WTC11 (cell line): ENCODE measurements at regions not wholly inside any gene's neighbourhood (a gene's known extent, or its start where the extent isn't known, plus 50 kb on each side); places are given as distances from the start of the nearest gene placed in this dataset.

Experiments used
- ATAC-seq: fragments of 200-7000 bp; cut with Tn5 transposase; 2 replicates; pipeline ENCODE4 v1.10.0; 2021; ENCODE audit warnings: mild to moderate bottlenecking, moderate library complexity
- CTCF ChIA-PET: fragments of 300-600 bp; sonication (Branson Sonifier 250); formaldehyde crosslinking; loops from one replicate; lab custom pipeline; 2021; ENCODE audit warnings: antibody characterized with exemption; lab: Charles Lee
- POLR2A ChIA-PET: fragments of 350-600 bp; sonication (Branson Sonifier 250); formaldehyde crosslinking; loops from one replicate; lab custom pipeline; 2021; ENCODE audit warnings: antibody characterized with exemption; lab: Charles Lee
- DNase-seq: peaks from one replicate; pipeline ENCODE4 v3.0.0; 2021; ENCODE audit warnings: low spot score
- H3K27ac Mint-ChIP-seq: 2 replicates; pipeline ENCODE4 v1.8.0; 2021; ENCODE audit warnings: mixed read lengths
- H3K27me3 Mint-ChIP-seq: 2 replicates; pipeline ENCODE4 v1.8.0; 2021; ENCODE audit warnings: low read depth, mild to moderate bottlenecking, moderate library complexity, mixed read lengths
- H3K36me3 Mint-ChIP-seq: 2 replicates; pipeline ENCODE4 v1.8.0; 2021; ENCODE audit warnings: mixed read lengths
- H3K4me1 Mint-ChIP-seq: 2 replicates; pipeline ENCODE4 v1.8.0; 2022; ENCODE audit warnings: mixed read lengths
- H3K4me3 Mint-ChIP-seq: 2 replicates; pipeline ENCODE4 v1.8.0; 2021; ENCODE audit warnings: mild to moderate bottlenecking, moderate library complexity, mixed read lengths
- H3K9me3 Mint-ChIP-seq: 2 replicates; pipeline ENCODE4 v1.8.0; 2021; ENCODE audit warnings: mixed read lengths
- CBFB ChIP-seq: sonication (generic); formaldehyde crosslinking; IDR thresholded peaks from 2 replicates; pipeline ENCODE4 v1.8.1; 2022; ENCODE audit warnings: mild to moderate bottlenecking, low read depth, missing genetic modification reagents
- CREB1 ChIP-seq: sonication (generic); formaldehyde crosslinking; IDR thresholded peaks from 2 replicates; pipeline ENCODE4 v1.8.0; 2023; ENCODE audit warnings: mild to moderate bottlenecking, missing genetic modification reagents
- E2F5 ChIP-seq: sonication (generic); formaldehyde crosslinking; IDR thresholded peaks from 2 replicates; pipeline ENCODE4 v1.8.1; 2022; ENCODE audit warnings: mild to moderate bottlenecking, moderate library complexity, missing genetic modification reagents
- GABPB1 ChIP-seq: sonication (generic); formaldehyde crosslinking; IDR thresholded peaks from 2 replicates; pipeline ENCODE4 v1.8.1; 2023; ENCODE audit warnings: mild to moderate bottlenecking, missing genetic modification reagents
- JAZF1 ChIP-seq: fragments of 250-450 bp; sonication (Bioruptor Pico); IDR thresholded peaks from 2 replicates; pipeline ENCODE4 v1.9.0; 2021; ENCODE audit warnings: moderate library complexity, mild to moderate bottlenecking, inconsistent platforms
- JUN ChIP-seq: sonication (generic); formaldehyde crosslinking; IDR thresholded peaks from 2 replicates; pipeline ENCODE4 v1.8.0; 2023; ENCODE audit warnings: mild to moderate bottlenecking, missing genetic modification reagents
- MAX ChIP-seq: sonication (generic); formaldehyde crosslinking; IDR thresholded peaks from 2 replicates; pipeline ENCODE4 v1.8.0; 2022; ENCODE audit warnings: mild to moderate bottlenecking, missing genetic modification reagents
- NFE2L1 ChIP-seq: sonication (generic); formaldehyde crosslinking; IDR thresholded peaks from 2 replicates; pipeline ENCODE4 v1.8.1; 2023; ENCODE audit warnings: missing genetic modification reagents
- NFYB ChIP-seq: sonication (generic); formaldehyde crosslinking; conservative IDR thresholded peaks from 2 replicates; pipeline ENCODE4 v1.8.0; 2022; ENCODE audit warnings: low read depth, missing genetic modification reagents
- NR2C2 ChIP-seq: sonication (generic); formaldehyde crosslinking; IDR thresholded peaks from 2 replicates; pipeline ENCODE4 v1.8.0; 2022; ENCODE audit warnings: mild to moderate bottlenecking, missing genetic modification reagents
- OVOL2 ChIP-seq: fragments of 250-450 bp; sonication (Bioruptor Pico); IDR thresholded peaks from 2 replicates; pipeline ENCODE4 v1.9.0; 2021; ENCODE audit warnings: mild to moderate bottlenecking, borderline replicate concordance
- PREB ChIP-seq: sonication (generic); formaldehyde crosslinking; IDR thresholded peaks from 2 replicates; pipeline ENCODE4 v1.8.1; 2022; ENCODE audit warnings: mild to moderate bottlenecking, missing genetic modification reagents, moderate library complexity, borderline replicate concordance
- PRRX2 ChIP-seq: fragments of 250-450 bp; sonication (Bioruptor Pico); IDR thresholded peaks from 2 replicates; pipeline ENCODE4 v1.8.0; 2021; ENCODE audit warnings: mild to moderate bottlenecking
- RELA ChIP-seq: sonication (generic); formaldehyde crosslinking; IDR thresholded peaks from 2 replicates; pipeline ENCODE4 v1.8.1; 2022; ENCODE audit warnings: missing genetic modification reagents, mild to moderate bottlenecking, borderline replicate concordance
- SMAD4 ChIP-seq: sonication (generic); formaldehyde crosslinking; IDR thresholded peaks from 2 replicates; pipeline ENCODE4 v1.8.0; 2022; ENCODE audit warnings: mild to moderate bottlenecking, missing genetic modification reagents
- SOX15 ChIP-seq: fragments of 250-450 bp; sonication (Bioruptor Pico); IDR thresholded peaks from 2 replicates; pipeline ENCODE4 v1.9.0; 2021; ENCODE audit warnings: mild to moderate bottlenecking
- SP1 ChIP-seq: sonication (generic); formaldehyde crosslinking; conservative IDR thresholded peaks from 2 replicates; pipeline ENCODE4 v1.8.1; 2022; ENCODE audit warnings: missing genetic modification reagents
- ZNF532 ChIP-seq: fragments of 250-450 bp; sonication (Bioruptor Pico); IDR thresholded peaks from 2 replicates; pipeline ENCODE4 v1.9.0; 2021; ENCODE audit warnings: mild to moderate bottlenecking, borderline replicate concordance
- TF ChIP-seq, protein P1 (sequence below): fragments of 250-450 bp; sonication (Bioruptor Pico); IDR thresholded peaks from 2 replicates; pipeline ENCODE4 v1.8.0; 2021; ENCODE audit warnings: mild to moderate bottlenecking
- TF ChIP-seq, protein P2 (sequence below): sonication (generic); formaldehyde crosslinking; IDR thresholded peaks from 2 replicates; pipeline ENCODE4 v1.8.1; 2022; ENCODE audit warnings: low read depth, mild to moderate bottlenecking, moderate library complexity, missing genetic modification reagents, borderline replicate concordance

GRCh38 chr13:50213526-50213925 lies 198.3 kb downstream of the KCNRG start:
- no peaks in the 10 kb centered on the region for H3K27me3 Mint-ChIP-seq
- no peak for ATAC-seq
- H3K4me3 Mint-ChIP-seq: no peak overlapping the region
- POLR2A ChIA-PET: no interaction called here
- no peak for TF ChIP-seq JUN (CRISPR knock-in tag)
- TF ChIP-seq CREB1 (CRISPR knock-in tag): no peak
- no peak for TF ChIP-seq GABPB1 (CRISPR knock-in tag)
- TF ChIP-seq, protein P1, sequence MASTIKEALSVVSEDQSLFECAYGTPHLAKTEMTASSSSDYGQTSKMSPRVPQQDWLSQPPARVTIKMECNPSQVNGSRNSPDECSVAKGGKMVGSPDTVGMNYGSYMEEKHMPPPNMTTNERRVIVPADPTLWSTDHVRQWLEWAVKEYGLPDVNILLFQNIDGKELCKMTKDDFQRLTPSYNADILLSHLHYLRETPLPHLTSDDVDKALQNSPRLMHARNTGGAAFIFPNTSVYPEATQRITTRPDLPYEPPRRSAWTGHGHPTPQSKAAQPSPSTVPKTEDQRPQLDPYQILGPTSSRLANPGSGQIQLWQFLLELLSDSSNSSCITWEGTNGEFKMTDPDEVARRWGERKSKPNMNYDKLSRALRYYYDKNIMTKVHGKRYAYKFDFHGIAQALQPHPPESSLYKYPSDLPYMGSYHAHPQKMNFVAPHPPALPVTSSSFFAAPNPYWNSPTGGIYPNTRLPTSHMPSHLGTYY (CRISPR knock-in tag): no peak
- TF ChIP-seq SOX15 (CRISPR knock-in tag): no peak
- no peak for TF ChIP-seq RELA (CRISPR knock-in tag)
- no peak for TF ChIP-seq NR2C2 (CRISPR knock-in tag)
- TF ChIP-seq PREB: no peak
- TF ChIP-seq MAX (CRISPR knock-in tag): no peak
- TF ChIP-seq NFYB (CRISPR knock-in tag): no peak
- TF ChIP-seq, protein P2, sequence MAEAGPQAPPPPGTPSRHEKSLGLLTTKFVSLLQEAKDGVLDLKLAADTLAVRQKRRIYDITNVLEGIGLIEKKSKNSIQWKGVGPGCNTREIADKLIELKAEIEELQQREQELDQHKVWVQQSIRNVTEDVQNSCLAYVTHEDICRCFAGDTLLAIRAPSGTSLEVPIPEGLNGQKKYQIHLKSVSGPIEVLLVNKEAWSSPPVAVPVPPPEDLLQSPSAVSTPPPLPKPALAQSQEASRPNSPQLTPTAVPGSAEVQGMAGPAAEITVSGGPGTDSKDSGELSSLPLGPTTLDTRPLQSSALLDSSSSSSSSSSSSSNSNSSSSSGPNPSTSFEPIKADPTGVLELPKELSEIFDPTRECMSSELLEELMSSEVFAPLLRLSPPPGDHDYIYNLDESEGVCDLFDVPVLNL (CRISPR knock-in tag): no peak
- no peak for TF ChIP-seq CBFB (CRISPR knock-in tag)
- no peak for TF ChIP-seq E2F5
- no peak for TF ChIP-seq ZNF532 (CRISPR knock-in tag)
- no peak for TF ChIP-seq OVOL2 (CRISPR knock-in tag)
- TF ChIP-seq NFE2L1 (CRISPR knock-in tag): no peak
- no peak for TF ChIP-seq SP1
- no peak for TF ChIP-seq JAZF1 (CRISPR knock-in tag)
- no peak for TF ChIP-seq PRRX2
- TF ChIP-seq SMAD4 (CRISPR knock-in tag): no peak
- TF ChIP-seq, all 79 proteins: peak for 0
- Mint-ChIP-seq H3K36me3 (peaks cover 24% of the 10 kb centered on the region), H3K4me1 (peaks cover 10% of the 10 kb centered on the region), H3K9me3 (peaks cover 47% of the 10 kb centered on the region), H3K27ac (no peak overlapping the region)
- CTCF ChIA-PET: no interaction called here
- DNase-seq: no peak
